Upper lobe of right lung (tissue), 1 donor: ENCODE measurements at regions not wholly inside any gene's neighbourhood (a gene's known extent, or its start where the extent isn't known, plus 50 kb on each side); places are given as distances from the start of the nearest gene placed in this dataset.

Experiments used
- ATAC-seq: fragments of 200-7000 bp; cut with Tn5 transposase; one replicate; pipeline ENCODE4 v1.9.1; 2020; ENCODE audit warnings: mild to moderate bottlenecking, moderate library complexity
- DNase-seq: peaks from one replicate; pipeline ENCODE4 v3.0.0-alpha.2; 2020
- H3K27ac ChIP-seq: fragments of 200-600 bp; one replicate; pipeline ENCODE4 v1.8.0; 2022
- H3K27me3 ChIP-seq: fragments of 200-600 bp; one replicate; pipeline ENCODE4 v1.8.0; 2022; ENCODE audit warnings: mild to moderate bottlenecking
- H3K36me3 ChIP-seq: fragments of 200-600 bp; one replicate; pipeline ENCODE4 v1.8.0; 2022
- H3K4me1 ChIP-seq: fragments of 200-600 bp; one replicate; pipeline ENCODE4 v1.8.0; 2022
- H3K4me3 ChIP-seq: fragments of 200-600 bp; one replicate; pipeline ENCODE4 v1.8.0; 2022; ENCODE audit warnings: mild to moderate bottlenecking
- H3K9me3 ChIP-seq: fragments of 200-600 bp; one replicate; pipeline ENCODE4 v1.8.0; 2022
- intact Hi-C: fragments of 100-400 bp; cut with DNase I; formaldehyde crosslinking; loops from one replicate; pipeline ENCODE4 v1.11.0; 2022
- TF ChIP-seq, protein P1 (sequence below): fragments of 200-600 bp; IDR thresholded peaks from one replicate; pipeline ENCODE4 v1.8.0; 2022; ENCODE audit warnings: antibody characterized with exemption
- donor health status: DM: no; HTN: yes; CAD: no; lungs with severe emphysema.

GRCh38 chr5:148937830-148938521, 111.6 kb downstream of the ADRB2 start:
- no peak overlapping the region for H3K27ac ChIP-seq
- H3K36me3 ChIP-seq = no peaks in the 10 kb centered on the region
- ATAC-seq (no peak), DNase-seq (no peak)
- H3K4me1 ChIP-seq = peaks cover 6% of the 10 kb centered on the region
- H3K9me3 ChIP-seq = no peaks in the 10 kb centered on the region
- H3K4me3 ChIP-seq = no peak overlapping the region
- TF ChIP-seq, protein P1, sequence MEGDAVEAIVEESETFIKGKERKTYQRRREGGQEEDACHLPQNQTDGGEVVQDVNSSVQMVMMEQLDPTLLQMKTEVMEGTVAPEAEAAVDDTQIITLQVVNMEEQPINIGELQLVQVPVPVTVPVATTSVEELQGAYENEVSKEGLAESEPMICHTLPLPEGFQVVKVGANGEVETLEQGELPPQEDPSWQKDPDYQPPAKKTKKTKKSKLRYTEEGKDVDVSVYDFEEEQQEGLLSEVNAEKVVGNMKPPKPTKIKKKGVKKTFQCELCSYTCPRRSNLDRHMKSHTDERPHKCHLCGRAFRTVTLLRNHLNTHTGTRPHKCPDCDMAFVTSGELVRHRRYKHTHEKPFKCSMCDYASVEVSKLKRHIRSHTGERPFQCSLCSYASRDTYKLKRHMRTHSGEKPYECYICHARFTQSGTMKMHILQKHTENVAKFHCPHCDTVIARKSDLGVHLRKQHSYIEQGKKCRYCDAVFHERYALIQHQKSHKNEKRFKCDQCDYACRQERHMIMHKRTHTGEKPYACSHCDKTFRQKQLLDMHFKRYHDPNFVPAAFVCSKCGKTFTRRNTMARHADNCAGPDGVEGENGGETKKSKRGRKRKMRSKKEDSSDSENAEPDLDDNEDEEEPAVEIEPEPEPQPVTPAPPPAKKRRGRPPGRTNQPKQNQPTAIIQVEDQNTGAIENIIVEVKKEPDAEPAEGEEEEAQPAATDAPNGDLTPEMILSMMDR = no peak
- intact Hi-C loops = no loop called here
- no peaks in the 10 kb centered on the region for H3K27me3 ChIP-seq

GRCh38 chr5:148938522-148938882, 112.1 kb downstream of the ADRB2 start:
- Histone ChIP-seq H3K27me3 (no peaks in the 10 kb centered on the region), H3K9me3 (no peaks in the 10 kb centered on the region), H3K4me1 (peaks cover 6% of the 10 kb centered on the region), H3K4me3 (no peak overlapping the region), H3K27ac (no peak overlapping the region), H3K36me3 (no peaks in the 10 kb centered on the region)
- intact Hi-C loops = no loop called here
- TF ChIP-seq, protein P1 = no peak
- no peak for DNase-seq
- no peak for ATAC-seq

GRCh38 chr5:148939676-148940075, 113.3 kb downstream of the ADRB2 start:
- DNase-seq (no peak), ATAC-seq (no peak)
- H3K9me3 ChIP-seq = no peaks in the 10 kb centered on the region
- no peaks in the 10 kb centered on the region for H3K36me3 ChIP-seq
- no peak overlapping the region for H3K4me3 ChIP-seq
- no peak overlapping the region for H3K27ac ChIP-seq
- TF ChIP-seq, protein P1 = no peak
- H3K4me1 ChIP-seq = peaks cover 6% of the 10 kb centered on the region
- intact Hi-C loops = no loop called here
- no peaks in the 10 kb centered on the region for H3K27me3 ChIP-seq

DNA sequence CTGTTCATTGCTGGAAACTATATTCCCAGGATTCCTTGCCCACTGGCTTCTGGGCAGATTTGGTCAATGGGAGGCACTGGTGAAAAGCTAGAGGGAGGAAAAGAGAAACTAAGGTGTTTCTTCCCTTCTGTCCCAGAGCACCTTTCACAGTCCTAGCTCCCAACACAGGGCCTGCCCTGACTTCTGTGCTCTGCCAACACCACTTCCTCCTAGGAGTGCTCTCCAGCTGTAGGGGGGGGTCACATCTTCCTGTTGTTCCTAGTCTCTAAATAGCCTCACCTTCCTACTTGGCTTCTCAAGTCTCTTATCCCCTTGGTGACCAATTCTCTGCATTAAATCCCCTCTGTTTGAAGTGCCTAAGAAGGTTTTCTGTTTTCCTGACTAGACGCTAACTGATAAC, 115.4 kb downstream of the ADRB2 start:
- H3K27ac ChIP-seq = no peak overlapping the region
- DNase-seq = no peak
- H3K36me3 ChIP-seq = no peaks in the 10 kb centered on the region
- ATAC-seq = peak; percentile 72
- H3K4me3 ChIP-seq = no peak overlapping the region
- H3K4me1 ChIP-seq = peaks cover 6% of the 10 kb centered on the region
- TF ChIP-seq, protein P1 = no peak
- H3K27me3 ChIP-seq = no peaks in the 10 kb centered on the region
- no peaks in the 10 kb centered on the region for H3K9me3 ChIP-seq
- intact Hi-C loops = no loop called here

GRCh38 chr5:148949841-148950470, 112.9 kb downstream of the SH3TC2 start:
- H3K27ac ChIP-seq = peak overlapping the region; percentile 58
- H3K4me3 ChIP-seq = no peak overlapping the region
- peak; percentile 86 for DNase-seq
- H3K27me3 ChIP-seq = no peaks in the 10 kb centered on the region
- intact Hi-C loops = no loop called here
- peaks cover 6% of the 10 kb centered on the region for H3K4me1 ChIP-seq
- peak; percentile 96 for ATAC-seq
- TF ChIP-seq, protein P1 = no peak
- H3K9me3 ChIP-seq = no peaks in the 10 kb centered on the region
- H3K36me3 ChIP-seq = no peaks in the 10 kb centered on the region
